Trophoblast cell (in vitro differentiated cells and primary cell): ENCODE measurements at regions not wholly inside any gene's neighbourhood (a gene's known extent, or its start where the extent isn't known, plus 50 kb on each side); places are given as distances from the start of the nearest gene placed in this dataset.
A peak's percentile ranks its signal among the peaks of the same experiment; 100 is the strongest.
"Not testable (repeated sequence)": the region's sequence is repeated elsewhere in the genome, so short reads cannot be mapped to it uniquely, and the experiment has no call there.

ENCODE experiments used
- DNase-seq, 2 donors: peaks; one replicate each; pipeline ENCODE4 v3.0.0-alpha.2; 2016
- H2AFZ ChIP-seq: 2 replicates; pipeline ENCODE4 v1.6.1; 2013; ENCODE audit warnings: low read length, moderate library complexity, mild to moderate bottlenecking; ENCODE audit not compliant: insufficient read depth, poor library complexity
- H2AK5ac ChIP-seq: 2 replicates; pipeline ENCODE4 v1.6.1; 2013; ENCODE audit warnings: mild to moderate bottlenecking, low read length
- H2BK120ac ChIP-seq: 2 replicates; pipeline ENCODE4 v1.6.1; 2013; ENCODE audit warnings: low read length, mild to moderate bottlenecking, moderate library complexity; ENCODE audit not compliant: insufficient read depth, poor library complexity
- H2BK12ac ChIP-seq: 2 replicates; pipeline ENCODE4 v1.6.1; 2013; ENCODE audit warnings: mild to moderate bottlenecking, low read length, moderate library complexity
- H2BK5ac ChIP-seq: 2 replicates; pipeline ENCODE4 v1.6.1; 2013; ENCODE audit warnings: low read length, low read depth, moderate library complexity, mild to moderate bottlenecking; ENCODE audit not compliant: poor library complexity
- H3K14ac ChIP-seq: 2 replicates; pipeline ENCODE4 v1.6.1; 2013; ENCODE audit warnings: mild to moderate bottlenecking, low read length
- H3K18ac ChIP-seq: 2 replicates; pipeline ENCODE4 v1.6.1; 2013; ENCODE audit warnings: mild to moderate bottlenecking, low read length
- H3K23ac ChIP-seq: 2 replicates; pipeline ENCODE4 v1.6.1; 2013; ENCODE audit warnings: low read length
- H3K27ac ChIP-seq: 2 replicates; pipeline ENCODE4 v1.5.1; 2013; ENCODE audit warnings: low read depth, mild to moderate bottlenecking, inconsistent platforms, low read length, moderate library complexity
- H3K27me3 ChIP-seq: 2 replicates; pipeline ENCODE4 v1.6.1; 2013; ENCODE audit warnings: inconsistent platforms, mild to moderate bottlenecking, low read length, moderate library complexity; ENCODE audit not compliant: insufficient read depth
- H3K36me3 ChIP-seq, 2 experiments: 1 replicate in 1 of 2; 2 replicates in 1 of 2; pipeline ENCODE4 v1.6.1; 2013; ENCODE audit warnings: low read length in 2 of 2, mild to moderate bottlenecking in 2 of 2, moderate library complexity in 1 of 2; ENCODE audit not compliant: insufficient read depth in 2 of 2, control insufficient read depth in 1 of 2
- H3K4ac ChIP-seq: 2 replicates; pipeline ENCODE4 v1.6.1; 2013; ENCODE audit warnings: low read depth, mild to moderate bottlenecking, low read length, moderate library complexity
- H3K4me1 ChIP-seq, 2 experiments: 1 replicate in 1 of 2; 2 replicates in 1 of 2; pipeline ENCODE4 v1.6.1; 2013; ENCODE audit warnings: low read length in 2 of 2, mild to moderate bottlenecking in 2 of 2, moderate library complexity in 1 of 2; ENCODE audit not compliant: insufficient read depth in 2 of 2, control insufficient read depth in 1 of 2
- H3K4me2 ChIP-seq: 2 replicates; pipeline ENCODE4 v1.6.1; 2013; ENCODE audit warnings: inconsistent platforms, mild to moderate bottlenecking, low read length, moderate library complexity
- H3K4me3 ChIP-seq: 2 replicates; pipeline ENCODE4 v1.5.1; 2013; ENCODE audit warnings: mild to moderate bottlenecking, low read depth, low read length, inconsistent platforms
- H3K79me1 ChIP-seq: one replicate; pipeline ENCODE4 v1.6.1; 2013; ENCODE audit warnings: low read length
- H3K79me2 ChIP-seq: 2 replicates; pipeline ENCODE4 v1.6.1; 2013; ENCODE audit warnings: low read length, mild to moderate bottlenecking; ENCODE audit not compliant: control insufficient read depth, insufficient read depth, poor library complexity
- H3K9ac ChIP-seq: 2 replicates; pipeline ENCODE4 v1.6.1; 2013; ENCODE audit warnings: mild to moderate bottlenecking, low read length
- H3K9me3 ChIP-seq: 2 replicates; pipeline ENCODE4 v1.6.1; 2013; ENCODE audit warnings: low read depth, mild to moderate bottlenecking, control low read depth, inconsistent platforms, low read length; ENCODE audit not compliant: insufficient read depth
- H4K12ac ChIP-seq: 2 replicates; pipeline ENCODE4 v1.6.1; 2013; ENCODE audit warnings: low read depth, mild to moderate bottlenecking, low read length, moderate library complexity
- H4K8ac ChIP-seq: 2 replicates; pipeline ENCODE4 v1.6.1; 2013; ENCODE audit warnings: low read depth, mild to moderate bottlenecking, low read length, moderate library complexity
- H4K91ac ChIP-seq: one replicate; pipeline ENCODE4 v1.6.1; 2013; ENCODE audit warnings: low read depth, mild to moderate bottlenecking, low read length, moderate library complexity
- WGBS: extraction: QIAGEN DNeasy Blood & Tissue Kit; methylation state at CpG from one replicate; pipeline ENCODE4 v1.1.7; 2013; ENCODE audit warnings: missing lambda C conversion rate; ENCODE audit not compliant: insufficient read length, insufficient coverage; ENCODE audit errors: extremely low coverage; 5-methylcytosine and 5-hydroxymethylcytosine counted together

DNA sequence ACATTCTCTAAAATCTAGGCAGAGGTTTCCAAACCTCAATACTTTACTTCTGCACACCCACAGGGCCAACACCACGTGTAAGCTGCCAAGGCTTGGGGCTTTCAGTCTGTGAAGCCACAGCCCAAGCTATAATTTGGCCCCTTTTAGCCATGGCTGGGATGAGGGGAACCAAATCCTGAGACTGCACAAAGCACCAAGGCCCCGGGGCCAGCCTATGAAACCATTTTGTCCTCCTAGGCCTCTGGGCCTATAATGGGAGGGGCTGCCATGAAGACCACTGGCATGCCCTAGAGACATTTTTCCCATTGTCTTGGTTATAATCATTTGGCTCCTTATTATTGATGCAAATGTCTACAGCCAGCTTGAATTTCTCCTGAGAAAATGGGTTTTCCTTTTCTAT is 513.0 kb upstream of the ADGRB3 start:
- Histone ChIP-seq H3K9me3 (peaks cover 7% of the 10 kb centered on the region), H4K8ac (no peak overlapping the region), H3K27ac (no peak overlapping the region), H3K4me3 (no peak overlapping the region), H3K23ac (no peak overlapping the region), H3K36me3 (no peaks in the 10 kb centered on the region), H4K91ac (no peak overlapping the region), H3K4me1 (no peaks in the 10 kb centered on the region), H3K79me2 (no peaks in the 10 kb centered on the region), H3K4me2 (no peak overlapping the region), H3K14ac (no peak overlapping the region), H2BK120ac (no peak overlapping the region), H2AFZ (no peak overlapping the region), H3K4ac (no peak overlapping the region), H2BK5ac (no peak overlapping the region), H4K12ac (no peak overlapping the region), H3K18ac (no peak overlapping the region), H3K79me1 (no peaks in the 10 kb centered on the region), H2BK12ac (no peak overlapping the region), H2AK5ac (no peak overlapping the region), H3K27me3 (no peaks in the 10 kb centered on the region), H3K9ac (no peak overlapping the region)
- WGBS: no CpG with 5 or more reads among the region's 2 CpGs
- DNase-seq: no peak

DNA sequence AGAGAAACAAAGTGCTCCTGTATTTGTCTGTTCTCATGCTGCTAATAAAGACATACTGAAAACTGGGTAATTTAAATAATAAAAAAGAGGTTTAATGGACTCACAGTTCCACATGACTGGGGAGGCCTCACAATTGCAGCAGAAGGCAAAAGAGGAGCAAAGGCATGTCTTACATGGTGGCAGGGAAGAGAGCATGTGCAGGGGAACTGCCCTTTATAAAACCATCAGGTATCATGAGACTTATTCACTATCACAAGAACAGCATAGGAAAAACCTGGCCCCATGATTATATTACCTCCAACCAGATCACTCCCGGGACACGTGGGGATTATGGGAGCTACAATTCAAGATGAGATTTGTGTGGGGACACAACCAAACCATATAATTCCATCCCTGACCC is 514.1 kb upstream of the ADGRB3 start:
- not testable (repeated sequence) for H2BK120ac ChIP-seq, H3K4me1 ChIP-seq, H4K91ac ChIP-seq, H3K18ac ChIP-seq, H3K9ac ChIP-seq, H3K27me3 ChIP-seq, H3K36me3 ChIP-seq, H3K9me3 ChIP-seq, H3K79me2 ChIP-seq, H3K4me2 ChIP-seq, H3K23ac ChIP-seq, DNase-seq, H3K4me3 ChIP-seq, H2AK5ac ChIP-seq, H2BK5ac ChIP-seq, H3K27ac ChIP-seq, H4K12ac ChIP-seq, H2AFZ ChIP-seq, H3K14ac ChIP-seq, H2BK12ac ChIP-seq, H3K79me1 ChIP-seq, H4K8ac ChIP-seq, H3K4ac ChIP-seq
- no CpG with 5 or more reads among the region's 2 CpGs for WGBS

DNA sequence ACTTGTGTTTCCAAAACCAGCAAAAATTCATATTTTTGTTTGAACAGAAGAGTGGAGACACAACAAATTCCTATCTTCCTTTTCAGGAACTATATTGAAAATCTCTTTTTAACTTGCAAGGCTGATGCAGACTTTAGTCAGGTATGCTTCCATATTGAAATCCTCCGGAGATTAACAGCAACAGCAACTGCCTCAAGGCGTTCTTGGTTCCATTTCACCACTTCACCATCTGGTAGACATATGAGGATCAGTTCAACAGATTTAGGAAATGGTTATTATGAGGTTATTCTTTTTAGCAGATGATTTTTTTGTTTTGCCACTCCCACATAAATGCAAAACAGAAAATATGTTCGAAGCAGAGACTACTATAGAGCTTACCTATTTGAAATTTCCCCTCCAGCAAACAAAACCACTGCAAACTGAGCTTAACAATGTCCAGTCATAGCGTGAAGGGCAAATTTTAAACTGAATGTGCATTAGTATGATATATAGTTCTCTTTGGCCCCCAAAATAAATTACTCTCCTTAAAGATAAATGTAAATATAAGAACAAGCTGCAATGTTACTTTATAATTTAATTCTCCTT is 520.5 kb upstream of the ADGRB3 start:
- no CpG with 5 or more reads among the region's 4 CpGs for WGBS
- no peak overlapping the region for H2BK120ac ChIP-seq
- H3K27ac ChIP-seq: no peak overlapping the region
- no peaks in the 10 kb centered on the region for H3K36me3 ChIP-seq
- no peak overlapping the region for H3K9ac ChIP-seq
- no peak overlapping the region for H3K14ac ChIP-seq
- H3K18ac ChIP-seq: no peak overlapping the region
- no peak overlapping the region for H3K4me3 ChIP-seq
- H3K79me1 ChIP-seq: no peaks in the 10 kb centered on the region
- no peaks in the 10 kb centered on the region for H3K9me3 ChIP-seq
- no peak overlapping the region for H4K8ac ChIP-seq
- no peak overlapping the region for H3K23ac ChIP-seq
- no peak overlapping the region for H2AFZ ChIP-seq
- no peak overlapping the region for H4K12ac ChIP-seq
- no peaks in the 10 kb centered on the region for H3K27me3 ChIP-seq
- no peaks in the 10 kb centered on the region for H3K79me2 ChIP-seq
- no peak overlapping the region for H2AK5ac ChIP-seq
- H3K4ac ChIP-seq: no peak overlapping the region
- no peak overlapping the region for H3K4me2 ChIP-seq
- no peak overlapping the region for H2BK5ac ChIP-seq
- H2BK12ac ChIP-seq: no peak overlapping the region
- no peak overlapping the region for H4K91ac ChIP-seq
- no peaks in the 10 kb centered on the region for H3K4me1 ChIP-seq
- no peak for DNase-seq

GRCh38 chr6:68108233-68108835 is 526.7 kb upstream of the ADGRB3 start:
- WGBS: no CpG with 5 or more reads among the region's 2 CpGs
- DNase-seq: peak in 1 of 2 donors; percentile 33
- Histone ChIP-seq H2AFZ (no peak overlapping the region), H3K79me1 (no peaks in the 10 kb centered on the region), H2BK120ac (no peak overlapping the region), H4K8ac (no peak overlapping the region), H3K18ac (no peak overlapping the region), H3K27me3 (no peaks in the 10 kb centered on the region), H3K27ac (no peak overlapping the region), H3K4ac (no peak overlapping the region), H3K9me3 (no peaks in the 10 kb centered on the region), H3K4me1 (no peaks in the 10 kb centered on the region), H3K79me2 (no peaks in the 10 kb centered on the region), H2BK12ac (no peak overlapping the region), H3K4me2 (no peak overlapping the region), H2BK5ac (no peak overlapping the region), H4K12ac (no peak overlapping the region), H3K14ac (no peak overlapping the region), H3K9ac (no peak overlapping the region), H3K36me3 (no peaks in the 10 kb centered on the region), H4K91ac (no peak overlapping the region), H2AK5ac (no peak overlapping the region), H3K4me3 (no peak overlapping the region), H3K23ac (no peak overlapping the region)
